Panc1 (cell line): ENCODE measurements at regions not wholly inside any gene's neighbourhood (a gene's known extent, or its start where the extent isn't known, plus 50 kb on each side); places are given as distances from the start of the nearest gene placed in this dataset.

ENCODE experiments used
- ATAC-seq: fragments of 200-7000 bp; cut with Tn5 transposase; 2 replicates; pipeline ENCODE4 v1.9.1; 2020; ENCODE audit warnings: mild to moderate bottlenecking, moderate library complexity
- BruUV-seq: library from RNA; stranded (reverse); fragments of 400-500 nt; replicated peaks from 2 replicates; lab custom pipeline; 2021; lab: Mats Ljungman, UMichigan
- CTCF ChIA-PET: fragments of 300-600 bp; sonication (Branson Sonifier 250); formaldehyde crosslinking; loops from one replicate; lab custom pipeline; 2022; ENCODE audit warnings: antibody characterized with exemption; lab: Charles Lee
- POLR2A ChIA-PET: fragments of 300-600 bp; sonication (Branson Sonifier 250); formaldehyde crosslinking; loops from one replicate; lab custom pipeline; 2022; ENCODE audit warnings: antibody characterized with exemption; lab: Charles Lee
- DNase-seq: peaks from one replicate; pipeline ENCODE4 v3.0.0-alpha.2; 2010; ENCODE audit warnings: low read depth, low spot score
- H3K27ac ChIP-seq: 2 replicates; pipeline ENCODE4 v1.5.1; 2011; ENCODE audit warnings: mild to moderate bottlenecking, low read length, inconsistent platforms
- H3K27me3 ChIP-seq: fragments of 200-500 bp; sonication (Bioruptor generic); 2 replicates; pipeline ENCODE4 v1.6.0; 2014; ENCODE audit warnings: low read length, inconsistent platforms; ENCODE audit not compliant: control insufficient read depth, insufficient read depth
- H3K36me3 ChIP-seq: fragments of 200-500 bp; sonication (Bioruptor generic); 2 replicates; pipeline ENCODE4 v1.5.1; 2014; ENCODE audit warnings: inconsistent platforms, mild to moderate bottlenecking, low read length, moderate library complexity; ENCODE audit not compliant: control insufficient read depth, insufficient read depth
- H3K4me1 ChIP-seq: 2 replicates; pipeline ENCODE4 v1.5.1; 2011; ENCODE audit warnings: inconsistent platforms, mild to moderate bottlenecking, low read length, moderate library complexity; ENCODE audit not compliant: control insufficient read depth, insufficient read depth
- H3K4me3 ChIP-seq, 2 experiments: 2 replicates each; pipeline ENCODE4 v1.5.1; 2011 to 2012; ENCODE audit warnings: low read depth in 2 of 2, low read length in 2 of 2, mild to moderate bottlenecking in 2 of 2, inconsistent platforms in 1 of 2, moderate library complexity in 1 of 2
- H3K9me3 ChIP-seq: fragments of 200-500 bp; sonication (Bioruptor generic); 2 replicates; pipeline ENCODE4 v1.5.1; 2014; ENCODE audit warnings: low read depth, mild to moderate bottlenecking, inconsistent platforms, low read length, moderate library complexity; ENCODE audit not compliant: control insufficient read depth, insufficient read depth
- CTCF ChIP-seq: fragments of 450-650 bp; IDR thresholded peaks from 2 replicates; pipeline ENCODE4 v1.5.1; 2017; ENCODE audit warnings: mild to moderate bottlenecking
- POLR2AphosphoS5 ChIP-seq: IDR thresholded peaks from 2 replicates; pipeline ENCODE4 v1.6.1; 2012; ENCODE audit warnings: mild to moderate bottlenecking, low read depth, low read length, moderate library complexity
- SIN3A ChIP-seq: IDR thresholded peaks from 2 replicates; pipeline ENCODE4 v1.6.1; 2012; ENCODE audit warnings: low read depth, mild to moderate bottlenecking, low read length, moderate library complexity, borderline replicate concordance; ENCODE audit not compliant: insufficient read depth
- TCF7L2 ChIP-seq: IDR thresholded peaks from 2 replicates; pipeline ENCODE4 v1.6.1; 2011; ENCODE audit warnings: mild to moderate bottlenecking, low read depth, low read length, inconsistent platforms
- in situ Hi-C: cut with HindIII; loops from 2 replicates; pipeline ENCODE4 v1.10.0; 2016; ENCODE audit warnings: low sequenced_read_pairs, low pct_unique_long_range_greater_than_20kb
- intact Hi-C: fragments of 100-400 bp; cut with micrococcal nuclease; formaldehyde crosslinking; loops from one replicate; pipeline ENCODE4 v1.10.0; 2022; ENCODE audit not compliant: unreplicated experiment
- TF ChIP-seq, protein P1 (sequence below), 2 experiments: IDR thresholded peaks; 2 replicates each; pipeline ENCODE4 v1.6.1; 2011 to 2012; ENCODE audit warnings: low read depth in 2 of 2, control low read depth in 1 of 2, low read length in 1 of 2, mild to moderate bottlenecking in 1 of 2, moderate library complexity in 1 of 2; ENCODE audit not compliant: insufficient read depth in 1 of 2

- no peaks in the 10 kb centered on the region for H3K27me3 ChIP-seq
- H3K4me1 ChIP-seq: no peaks in the 10 kb centered on the region
- TF ChIP-seq TCF7L2 (no peak), SIN3A (no peak), POLR2AphosphoS5 (no peak), CTCF (no peak)
- BruUV-seq: no TSS peak
- CTCF ChIA-PET: no interaction called here
- H3K9me3 ChIP-seq: no peaks in the 10 kb centered on the region
- H3K36me3 ChIP-seq: no peaks in the 10 kb centered on the region
- intact Hi-C loops: no loop called here
- DNase-seq (no peak), ATAC-seq (no peak)
- no peak overlapping the region for H3K4me3 ChIP-seq
- no peak overlapping the region for H3K27ac ChIP-seq
- POLR2A ChIA-PET: no interaction called here
- in situ Hi-C loops: no loop called here
Observed at GRCh38 chr2:203585516-203585915, 50.4 kb upstream of the RAPH1 start.

DNA sequence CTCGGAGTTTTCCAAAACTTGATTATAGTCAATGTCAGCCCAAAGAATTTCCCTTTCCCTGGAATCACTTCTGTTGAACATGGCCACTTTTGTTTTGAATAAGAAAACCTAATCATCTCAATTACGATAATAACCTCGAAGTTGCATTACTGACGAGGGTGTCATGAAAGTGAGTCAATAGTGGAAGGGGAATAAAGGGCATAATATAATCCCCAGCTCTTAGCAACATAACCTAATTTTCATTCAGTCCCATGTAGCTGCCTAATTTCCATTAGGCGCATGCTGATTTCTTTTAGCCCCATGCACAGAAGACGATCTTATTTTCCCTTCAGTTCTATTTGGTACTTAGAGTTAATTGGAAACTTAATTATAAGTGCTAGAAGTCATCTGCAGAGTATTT, 51.1 kb upstream of the RAPH1 start:
- ChIA-PET POLR2A (no interaction called here), CTCF (no interaction called here)
- no peak overlapping the region for H3K27ac ChIP-seq
- no peaks in the 10 kb centered on the region for H3K9me3 ChIP-seq
- no peaks in the 10 kb centered on the region; the same call in 1 of the 2 replicates for H3K27me3 ChIP-seq
- H3K4me1 ChIP-seq: no peaks in the 10 kb centered on the region
- no peak for DNase-seq
- H3K4me3 ChIP-seq: no peak overlapping the region
- in situ Hi-C loops: no loop called here
- TF ChIP-seq SIN3A (no peak), TCF7L2 (no peak), CTCF (no peak), POLR2AphosphoS5 (no peak)
- TF ChIP-seq, protein P1, sequence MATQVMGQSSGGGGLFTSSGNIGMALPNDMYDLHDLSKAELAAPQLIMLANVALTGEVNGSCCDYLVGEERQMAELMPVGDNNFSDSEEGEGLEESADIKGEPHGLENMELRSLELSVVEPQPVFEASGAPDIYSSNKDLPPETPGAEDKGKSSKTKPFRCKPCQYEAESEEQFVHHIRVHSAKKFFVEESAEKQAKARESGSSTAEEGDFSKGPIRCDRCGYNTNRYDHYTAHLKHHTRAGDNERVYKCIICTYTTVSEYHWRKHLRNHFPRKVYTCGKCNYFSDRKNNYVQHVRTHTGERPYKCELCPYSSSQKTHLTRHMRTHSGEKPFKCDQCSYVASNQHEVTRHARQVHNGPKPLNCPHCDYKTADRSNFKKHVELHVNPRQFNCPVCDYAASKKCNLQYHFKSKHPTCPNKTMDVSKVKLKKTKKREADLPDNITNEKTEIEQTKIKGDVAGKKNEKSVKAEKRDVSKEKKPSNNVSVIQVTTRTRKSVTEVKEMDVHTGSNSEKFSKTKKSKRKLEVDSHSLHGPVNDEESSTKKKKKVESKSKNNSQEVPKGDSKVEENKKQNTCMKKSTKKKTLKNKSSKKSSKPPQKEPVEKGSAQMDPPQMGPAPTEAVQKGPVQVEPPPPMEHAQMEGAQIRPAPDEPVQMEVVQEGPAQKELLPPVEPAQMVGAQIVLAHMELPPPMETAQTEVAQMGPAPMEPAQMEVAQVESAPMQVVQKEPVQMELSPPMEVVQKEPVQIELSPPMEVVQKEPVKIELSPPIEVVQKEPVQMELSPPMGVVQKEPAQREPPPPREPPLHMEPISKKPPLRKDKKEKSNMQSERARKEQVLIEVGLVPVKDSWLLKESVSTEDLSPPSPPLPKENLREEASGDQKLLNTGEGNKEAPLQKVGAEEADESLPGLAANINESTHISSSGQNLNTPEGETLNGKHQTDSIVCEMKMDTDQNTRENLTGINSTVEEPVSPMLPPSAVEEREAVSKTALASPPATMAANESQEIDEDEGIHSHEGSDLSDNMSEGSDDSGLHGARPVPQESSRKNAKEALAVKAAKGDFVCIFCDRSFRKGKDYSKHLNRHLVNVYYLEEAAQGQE (IDR thresholded peaks at IDR 0.05; ENCODE audit: insufficient read depth in 1 of 2, low read depth in 2 of 2, low read length in 1 of 2): no peak
- intact Hi-C loops: no loop called here
- no peaks in the 10 kb centered on the region for H3K36me3 ChIP-seq
- BruUV-seq: no TSS peak
- ATAC-seq: no peak
